BJ (cell line): ENCODE measurements at regions not wholly inside any gene's neighbourhood (a gene's known extent, or its start where the extent isn't known, plus 50 kb on each side); places are given as distances from the start of the nearest gene placed in this dataset.

Experiments used
- CTCF ChIA-PET: fragments of 350-600 bp; formaldehyde crosslinking; extraction: SDS; loops from one replicate; lab custom pipeline; 2021; ENCODE audit warnings: antibody characterized with exemption, inconsistent platforms; lab: Yijun Ruan, JAX
- POLR2A ChIA-PET: fragments of 300-600 bp; sonication (Branson Sonifier 250); formaldehyde crosslinking; extraction: SDS; loops from one replicate; lab custom pipeline; 2021; ENCODE audit warnings: antibody characterized with exemption; lab: Charles Lee
- DNase-seq: peaks from one replicate; pipeline ENCODE4 v3.0.0-alpha.2; 2011; ENCODE audit warnings: low read depth
- H3K27me3 ChIP-seq: 2 replicates; pipeline ENCODE4 v1.6.0; 2011; ENCODE audit warnings: low read length; ENCODE audit not compliant: control insufficient read depth, insufficient read depth
- H3K36me3 ChIP-seq: 2 replicates; pipeline ENCODE4 v1.5.1; 2011; ENCODE audit warnings: low read length; ENCODE audit not compliant: control insufficient read depth, insufficient read depth
- H3K4me3 ChIP-seq: 2 replicates; pipeline ENCODE4 v1.5.1; 2011; ENCODE audit warnings: low read depth, mild to moderate bottlenecking, control low read depth, low read length
- CTCF ChIP-seq: IDR thresholded peaks from 2 replicates; pipeline ENCODE4 v1.5.1; 2011; ENCODE audit warnings: low read depth, mild to moderate bottlenecking, control low read depth, inconsistent platforms, low read length, moderate library complexity; ENCODE audit not compliant: insufficient read depth

GRCh38 chr5:174817610-174818009, 93.2 kb downstream of the MSX2 start:
- no peak for DNase-seq
- ChIA-PET POLR2A (interaction anchor here (0.7 kb wide), 1 partner anchor 404 kb away, joined by 3 read pairs; no protein-coding TSS in a partner anchor), CTCF (interaction anchor here (1.5 kb wide), 1 partner anchor 10 kb away, joined by 3 read pairs; no protein-coding TSS in a partner anchor)
- TF ChIP-seq CTCF, result no peak
- no peaks in the 10 kb centered on the region for H3K27me3 ChIP-seq
- no peaks in the 10 kb centered on the region for H3K36me3 ChIP-seq
- H3K4me3 ChIP-seq, result no peak overlapping the region

GRCh38 chr5:174816858-174817257, 92.5 kb downstream of the MSX2 start:
- POLR2A ChIA-PET, result no interaction called here
- TF ChIP-seq CTCF, result peak; percentile 36

GRCh38 chr5:174811438-174811837, 87.1 kb downstream of the MSX2 start:
- CTCF ChIA-PET, result interaction anchor here (0.7 to 1.2 kb wide), 2 partner anchors 18 to 112 kb away, joined by 3 read pairs; no protein-coding TSS in a partner anchor
- Histone ChIP-seq H3K27me3 (no peaks in the 10 kb centered on the region), H3K36me3 (no peaks in the 10 kb centered on the region), H3K4me3 (no peak overlapping the region)
- POLR2A ChIA-PET, result no interaction called here
- no peak for DNase-seq
- TF ChIP-seq CTCF, result no peak

More at GRCh38 chr5:174816858-174817257, 92.5 kb downstream of the MSX2 start:
- Histone ChIP-seq H3K36me3 (no peaks in the 10 kb centered on the region), H3K4me3 (no peak overlapping the region), H3K27me3 (no peaks in the 10 kb centered on the region)
- CTCF ChIA-PET, result no interaction called here
- DNase-seq, result no peak

- H3K27me3 ChIP-seq, result no peaks in the 10 kb centered on the region
- ChIA-PET POLR2A (no interaction called here), CTCF (interaction anchor here (1.2 kb wide), 1 partner anchor 17 kb away, joined by 3 read pairs; no protein-coding TSS in a partner anchor)
- no peak overlapping the region for H3K4me3 ChIP-seq
- no peak for TF ChIP-seq CTCF
- no peaks in the 10 kb centered on the region for H3K36me3 ChIP-seq
- DNase-seq, result no peak
These were observed 86.4 kb downstream of the MSX2 start for GRCh38 chr5:174810796-174811195.

GRCh38 chr5:174807471-174807870, 83.1 kb downstream of the MSX2 start:
- Histone ChIP-seq H3K27me3 (no peaks in the 10 kb centered on the region), H3K4me3 (no peak overlapping the region), H3K36me3 (no peaks in the 10 kb centered on the region)
- CTCF ChIA-PET, result interaction anchor here (1.4 kb wide), 1 partner anchor 14 kb away, joined by 4 read pairs; no protein-coding TSS in a partner anchor
- POLR2A ChIA-PET, result no interaction called here
- DNase-seq, result no peak
- no peak for TF ChIP-seq CTCF
